ENCODE measurements at regions not wholly inside any gene's neighbourhood (a gene's known extent, or its start where the extent isn't known, plus 50 kb on each side); places are given as distances from the start of the nearest gene placed in this dataset.
A peak's percentile ranks its signal among the peaks of the same experiment; 100 is the strongest.

GRCh38 chr2:114259389-114259788 lies 183.1 kb upstream of the DPP10 start:
- H3K27ac ChIP-seq: no peak overlapping the region
- TF ChIP-seq CTCF (IDR thresholded peaks at IDR 0.05): no peak
- no peak for DNase-seq (ENCODE audit: low spot score)
- H3K4me3 ChIP-seq: no peak overlapping the region

DNA sequence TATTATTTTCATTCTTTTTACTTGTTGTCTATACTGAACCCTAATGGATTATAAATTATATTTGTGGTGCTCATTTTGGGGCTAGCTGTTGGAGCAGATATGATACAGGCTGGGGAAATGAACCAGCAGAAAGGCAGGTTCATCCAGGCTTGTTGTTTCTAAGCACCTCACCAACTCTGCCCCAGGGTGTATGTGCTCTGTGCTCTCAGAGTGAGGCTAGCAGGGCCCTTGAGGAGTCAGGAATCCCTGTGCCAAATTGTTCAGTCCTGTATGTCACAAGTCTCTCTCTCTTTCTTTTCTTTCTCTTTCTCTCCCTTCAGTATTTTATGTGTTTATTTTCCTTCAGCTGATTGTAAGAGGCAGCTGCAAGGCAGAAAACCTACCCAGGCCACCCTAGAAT lies 181.1 kb upstream of the DPP10 start:
- no peak for TF ChIP-seq CTCF (IDR thresholded peaks at IDR 0.05)
- Histone ChIP-seq H3K27ac (no peak overlapping the region), H3K4me3 (no peak overlapping the region)
- no peak for DNase-seq (ENCODE audit: low spot score)

DNA sequence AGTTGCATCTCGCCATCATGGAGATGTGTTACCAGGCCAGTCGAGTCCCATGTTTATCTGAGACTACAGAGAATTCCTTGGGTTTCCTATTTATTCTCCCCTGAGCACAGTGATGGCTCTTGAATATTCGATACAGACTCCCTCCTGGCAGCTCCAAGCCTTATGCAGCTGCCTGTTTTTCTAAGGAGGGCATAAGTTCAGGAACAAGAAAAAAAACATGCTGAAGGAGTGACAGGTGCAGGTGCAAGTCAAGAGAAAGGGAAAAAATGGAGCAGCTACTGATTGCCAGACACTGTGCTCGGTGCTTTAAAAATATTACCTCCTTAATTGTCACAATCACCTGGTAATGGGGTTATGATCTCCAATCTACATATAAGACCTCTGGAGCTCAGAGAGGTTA lies 177.2 kb upstream of the DPP10 start:
- Histone ChIP-seq H3K27ac (no peak overlapping the region), H3K4me3 (no peak overlapping the region)
- no peak for DNase-seq (ENCODE audit: low spot score)
- TF ChIP-seq CTCF (IDR thresholded peaks at IDR 0.05): no peak

GRCh38 chr2:114274957-114275356 lies 167.5 kb upstream of the DPP10 start:
- Histone ChIP-seq H3K27ac (no peak overlapping the region), H3K4me3 (no peak overlapping the region)
- DNase-seq (ENCODE audit: low spot score): no peak
- TF ChIP-seq CTCF (IDR thresholded peaks at IDR 0.05): no peak

- TF ChIP-seq CTCF (IDR thresholded peaks at IDR 0.05): no peak
- Histone ChIP-seq H3K27ac (no peak overlapping the region), H3K4me3 (no peak overlapping the region)
- no peak for DNase-seq (ENCODE audit: low spot score)
These were observed 161.3 kb upstream of the DPP10 start for GRCh38 chr2:114281188-114281587.

DNA sequence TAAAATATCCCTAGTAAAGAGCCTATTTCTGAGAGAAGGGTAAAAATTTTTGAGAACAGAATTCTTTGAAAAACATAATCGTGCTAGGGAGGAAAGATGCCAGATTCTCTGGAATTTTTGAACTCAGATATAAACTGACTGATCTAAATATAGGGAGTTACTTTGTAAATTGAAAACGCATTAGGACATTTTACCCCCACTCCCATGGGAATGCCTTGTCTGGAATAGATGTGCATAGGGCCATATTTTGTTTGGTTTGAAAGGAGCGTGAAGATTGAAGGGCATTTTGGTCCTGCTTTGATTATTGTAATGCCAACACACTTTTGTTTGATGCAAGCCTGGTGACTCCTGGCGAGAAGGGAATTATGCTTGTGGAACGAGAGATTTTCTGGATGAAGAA lies 158.7 kb upstream of the DPP10 start:
- Histone ChIP-seq H3K4me3 (no peak overlapping the region), H3K27ac (peak overlapping the region; percentile 9 to 33)
- no peak for DNase-seq (ENCODE audit: low spot score)
- TF ChIP-seq CTCF (IDR thresholded peaks at IDR 0.05): no peak

- Histone ChIP-seq H3K4me3 (no peak overlapping the region), H3K27ac (no peak overlapping the region)
- TF ChIP-seq CTCF (IDR thresholded peaks at IDR 0.05): no peak
- no peak for DNase-seq (ENCODE audit: low spot score)
These were observed 156.0 kb upstream of the DPP10 start for GRCh38 chr2:114286438-114286837.

Data from coronary artery (tissue), 2 donors.